Endothelial cell (in vitro differentiated cells): ENCODE measurements at regions not wholly inside any gene's neighbourhood (a gene's known extent, or its start where the extent isn't known, plus 50 kb on each side); places are given as distances from the start of the nearest gene placed in this dataset.

Source experiments
- DNase-seq: peaks from one replicate; pipeline ENCODE4 v3.0.0; 2021; ENCODE audit warnings: low spot score
- H3K27ac Mint-ChIP-seq: one replicate; pipeline ENCODE4 v1.8.0; 2021; ENCODE audit warnings: mixed read lengths, inconsistent platforms; ENCODE audit not compliant: unreplicated experiment
- H3K27me3 Mint-ChIP-seq: one replicate; pipeline ENCODE4 v1.8.0; 2021; ENCODE audit warnings: mild to moderate bottlenecking, moderate library complexity, mixed read lengths, inconsistent platforms; ENCODE audit not compliant: unreplicated experiment
- H3K36me3 Mint-ChIP-seq: one replicate; pipeline ENCODE4 v1.8.0; 2021; ENCODE audit warnings: mild to moderate bottlenecking, low read depth, mixed read lengths, inconsistent platforms; ENCODE audit not compliant: unreplicated experiment
- H3K4me1 Mint-ChIP-seq: one replicate; pipeline ENCODE4 v1.8.0; 2021; ENCODE audit warnings: mild to moderate bottlenecking, mixed read lengths, inconsistent platforms; ENCODE audit not compliant: unreplicated experiment
- H3K4me3 Mint-ChIP-seq: one replicate; pipeline ENCODE4 v1.8.0; 2021; ENCODE audit warnings: mild to moderate bottlenecking, mixed read lengths, inconsistent platforms; ENCODE audit not compliant: unreplicated experiment
- H3K9me3 Mint-ChIP-seq: one replicate; pipeline ENCODE4 v1.8.0; 2021; ENCODE audit warnings: mixed read lengths, inconsistent platforms; ENCODE audit not compliant: unreplicated experiment
- TF ChIP-seq, protein P1 (sequence below): fragments of 200-600 bp; sonication (generic); IDR thresholded peaks from one replicate; pipeline ENCODE4 v1.5.0; 2021; ENCODE audit warnings: antibody characterized with exemption; ENCODE audit not compliant: unreplicated experiment

DNA sequence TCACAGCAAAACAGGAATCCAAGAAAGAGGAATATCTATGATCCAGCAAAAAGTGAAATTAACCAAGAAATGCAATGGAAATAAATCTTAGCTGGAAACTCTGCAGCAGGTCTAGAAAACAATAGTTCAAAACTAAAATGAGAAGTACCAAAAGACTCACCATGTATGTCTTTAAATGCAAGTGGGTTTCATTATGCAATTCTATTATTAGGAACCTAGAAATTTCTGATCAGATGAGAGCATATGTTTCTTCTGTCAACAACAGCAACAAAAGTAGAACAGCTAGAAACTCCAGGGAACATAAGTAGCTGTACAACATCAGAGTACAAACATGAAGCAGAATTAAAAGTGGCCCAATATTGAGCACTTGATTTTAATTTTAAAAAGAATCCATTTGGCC is 304.0 kb downstream of the ARHGAP12 start:
- no peak for DNase-seq
- no peak overlapping the region for H3K27ac Mint-ChIP-seq
- H3K27me3 Mint-ChIP-seq, result peaks cover 3% of the 10 kb centered on the region
- TF ChIP-seq, protein P1, sequence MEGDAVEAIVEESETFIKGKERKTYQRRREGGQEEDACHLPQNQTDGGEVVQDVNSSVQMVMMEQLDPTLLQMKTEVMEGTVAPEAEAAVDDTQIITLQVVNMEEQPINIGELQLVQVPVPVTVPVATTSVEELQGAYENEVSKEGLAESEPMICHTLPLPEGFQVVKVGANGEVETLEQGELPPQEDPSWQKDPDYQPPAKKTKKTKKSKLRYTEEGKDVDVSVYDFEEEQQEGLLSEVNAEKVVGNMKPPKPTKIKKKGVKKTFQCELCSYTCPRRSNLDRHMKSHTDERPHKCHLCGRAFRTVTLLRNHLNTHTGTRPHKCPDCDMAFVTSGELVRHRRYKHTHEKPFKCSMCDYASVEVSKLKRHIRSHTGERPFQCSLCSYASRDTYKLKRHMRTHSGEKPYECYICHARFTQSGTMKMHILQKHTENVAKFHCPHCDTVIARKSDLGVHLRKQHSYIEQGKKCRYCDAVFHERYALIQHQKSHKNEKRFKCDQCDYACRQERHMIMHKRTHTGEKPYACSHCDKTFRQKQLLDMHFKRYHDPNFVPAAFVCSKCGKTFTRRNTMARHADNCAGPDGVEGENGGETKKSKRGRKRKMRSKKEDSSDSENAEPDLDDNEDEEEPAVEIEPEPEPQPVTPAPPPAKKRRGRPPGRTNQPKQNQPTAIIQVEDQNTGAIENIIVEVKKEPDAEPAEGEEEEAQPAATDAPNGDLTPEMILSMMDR, result no peak
- peaks cover 8% of the 10 kb centered on the region for H3K9me3 Mint-ChIP-seq
- H3K4me3 Mint-ChIP-seq, result no peak overlapping the region
- peaks cover 7% of the 10 kb centered on the region for H3K36me3 Mint-ChIP-seq
- peaks cover 13% of the 10 kb centered on the region for H3K4me1 Mint-ChIP-seq

DNA sequence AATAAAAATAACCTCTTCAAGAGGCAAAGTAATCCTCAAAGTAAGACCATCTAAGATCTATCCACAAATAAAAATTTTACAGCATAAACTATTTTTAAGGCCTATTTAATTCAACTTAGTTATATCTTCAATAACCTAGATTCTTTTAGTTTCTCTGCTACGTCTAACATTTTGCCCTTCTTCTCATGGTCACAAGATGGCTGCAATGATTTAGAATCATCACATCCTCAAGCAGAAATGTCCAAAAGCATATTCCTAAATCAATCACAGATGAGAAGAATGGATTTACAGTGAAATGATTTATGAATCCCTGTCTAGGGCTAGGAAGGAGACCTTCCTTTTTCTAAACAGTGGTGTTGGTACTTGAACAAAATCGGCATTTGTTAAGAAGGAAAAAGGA is 304.7 kb downstream of the ARHGAP12 start:
- DNase-seq, result no peak
- TF ChIP-seq, protein P1, result no peak
- Mint-ChIP-seq H3K4me3 (no peak overlapping the region), H3K4me1 (peaks cover 15% of the 10 kb centered on the region), H3K27me3 (peaks cover 3% of the 10 kb centered on the region), H3K36me3 (peaks cover 7% of the 10 kb centered on the region), H3K27ac (no peak overlapping the region), H3K9me3 (peaks cover 8% of the 10 kb centered on the region)

DNA sequence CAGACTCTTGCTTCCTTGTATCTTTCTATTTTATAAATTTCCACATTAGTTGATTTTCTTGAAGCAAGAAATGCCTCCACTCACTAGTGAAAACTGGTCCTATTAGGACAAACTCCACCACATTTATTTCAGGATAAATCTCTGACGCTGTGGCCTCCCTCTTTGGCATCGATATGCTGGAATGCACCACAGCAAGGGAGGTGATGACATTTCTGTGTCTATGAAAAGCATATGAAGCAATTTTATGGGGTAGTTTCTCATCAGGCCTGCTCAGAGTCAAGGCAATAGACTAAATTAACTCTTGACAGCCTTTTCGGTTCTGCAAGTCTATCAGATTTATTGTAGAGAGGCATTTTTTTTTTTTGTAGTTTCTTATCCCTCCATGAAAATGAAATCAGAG is 304.4 kb downstream of the ZEB1 start:
- Mint-ChIP-seq H3K36me3 (peaks cover 7% of the 10 kb centered on the region), H3K9me3 (peaks cover 8% of the 10 kb centered on the region), H3K27ac (no peak overlapping the region), H3K4me3 (no peak overlapping the region), H3K4me1 (peaks cover 15% of the 10 kb centered on the region), H3K27me3 (peaks cover 3% of the 10 kb centered on the region)
- TF ChIP-seq, protein P1, result no peak
- no peak for DNase-seq

DNA sequence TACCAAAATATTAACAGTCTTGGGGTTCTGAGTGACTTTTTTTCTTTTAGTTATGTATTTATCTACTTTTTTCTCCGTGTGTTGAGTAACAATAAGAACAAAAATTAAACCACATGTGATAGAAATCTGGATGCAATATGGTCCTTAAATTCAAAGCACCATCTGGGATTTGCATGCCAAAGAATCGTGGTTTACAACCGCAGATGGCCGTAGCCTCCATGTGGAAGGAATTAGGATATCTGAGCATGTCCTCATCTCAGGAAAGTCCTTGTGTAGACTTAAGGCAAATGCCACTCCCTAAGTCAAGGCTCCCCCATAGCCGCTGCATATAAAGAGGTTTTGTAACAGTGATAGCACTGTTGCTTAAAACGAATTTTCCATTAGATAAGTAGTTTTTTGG is 304.0 kb downstream of the ZEB1 start:
- Mint-ChIP-seq H3K4me1 (peaks cover 15% of the 10 kb centered on the region), H3K27me3 (peaks cover 3% of the 10 kb centered on the region), H3K27ac (no peak overlapping the region), H3K9me3 (peaks cover 8% of the 10 kb centered on the region), H3K4me3 (no peak overlapping the region), H3K36me3 (peaks cover 7% of the 10 kb centered on the region)
- TF ChIP-seq, protein P1, result no peak
- no peak for DNase-seq

DNA sequence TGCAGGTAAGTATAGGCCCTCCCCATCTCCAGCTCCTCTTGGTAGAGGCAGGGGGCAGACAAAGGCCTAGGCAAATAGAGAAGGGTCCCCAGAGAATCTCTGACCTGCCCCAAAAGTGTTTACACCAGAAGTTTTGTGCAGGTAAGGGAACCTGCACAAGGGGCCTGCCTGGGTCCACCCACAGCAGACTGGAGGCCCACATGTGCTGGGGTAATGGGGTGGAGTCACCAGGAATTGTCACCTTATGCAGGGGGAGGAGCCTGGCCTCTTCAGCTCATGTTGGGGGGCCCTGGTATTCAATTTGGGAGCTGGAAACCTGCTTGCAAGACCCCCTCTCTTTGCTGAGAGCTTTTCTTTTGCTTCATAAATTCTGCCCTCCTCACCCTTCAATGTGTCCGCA is 302.7 kb downstream of the ZEB1 start:
- H3K36me3 Mint-ChIP-seq, result peaks cover 7% of the 10 kb centered on the region
- TF ChIP-seq, protein P1, result no peak
- no peak overlapping the region for H3K27ac Mint-ChIP-seq
- peaks cover 16% of the 10 kb centered on the region for H3K4me1 Mint-ChIP-seq
- DNase-seq, result no peak
- no peak overlapping the region for H3K4me3 Mint-ChIP-seq
- peaks cover 6% of the 10 kb centered on the region for H3K27me3 Mint-ChIP-seq
- H3K9me3 Mint-ChIP-seq, result peaks cover 8% of the 10 kb centered on the region
